Ishikawa (cell line): ENCODE measurements at regions not wholly inside any gene's neighbourhood (a gene's known extent, or its start where the extent isn't known, plus 50 kb on each side); places are given as distances from the start of the nearest gene placed in this dataset.

Experiments used
- CEBPB ChIP-seq: IDR thresholded peaks from 2 replicates; pipeline ENCODE4 v1.6.1; 2012
- CREB1 ChIP-seq: IDR thresholded peaks from 2 replicates; pipeline ENCODE4 v1.6.1; 2012; ENCODE audit warnings: low read depth
- EGR1 ChIP-seq: IDR thresholded peaks from 2 replicates; pipeline ENCODE4 v1.6.1; 2012
- EP300 ChIP-seq: IDR thresholded peaks from 2 replicates; pipeline ENCODE4 v1.6.1; 2012; ENCODE audit warnings: borderline replicate concordance
- FOXM1 ChIP-seq: IDR thresholded peaks from 2 replicates; pipeline ENCODE4 v1.6.1; 2012; ENCODE audit warnings: low read depth, borderline replicate concordance
- NFIC ChIP-seq: IDR thresholded peaks from 2 replicates; pipeline ENCODE4 v1.6.1; 2012
- RAD21 ChIP-seq: IDR thresholded peaks from 2 replicates; pipeline ENCODE4 v1.6.1; 2012; ENCODE audit warnings: low read depth
- TAF1 ChIP-seq: IDR thresholded peaks from 2 replicates; pipeline ENCODE4 v1.6.1; 2012; ENCODE audit warnings: low read depth, mild to moderate bottlenecking
- TCF12 ChIP-seq: IDR thresholded peaks from 2 replicates; pipeline ENCODE4 v1.6.1; 2012; ENCODE audit warnings: low read depth
- TEAD4 ChIP-seq: IDR thresholded peaks from 2 replicates; pipeline ENCODE4 v1.6.1; 2012
- YY1 ChIP-seq: IDR thresholded peaks from 2 replicates; pipeline ENCODE4 v1.6.1; 2012; ENCODE audit warnings: low read depth
- ZBTB7A ChIP-seq: IDR thresholded peaks from 2 replicates; pipeline ENCODE4 v1.6.1; 2012; ENCODE audit warnings: low read depth
- TF ChIP-seq, protein P1 (sequence below): IDR thresholded peaks from 2 replicates; pipeline ENCODE4 v1.6.1; 2012
- TF ChIP-seq, protein P2 (sequence below): IDR thresholded peaks from 2 replicates; pipeline ENCODE4 v1.6.1; 2012
- TF ChIP-seq, protein P3 (sequence below): IDR thresholded peaks from 2 replicates; pipeline ENCODE4 v1.6.1; 2012; ENCODE audit warnings: low read depth, mild to moderate bottlenecking

DNA sequence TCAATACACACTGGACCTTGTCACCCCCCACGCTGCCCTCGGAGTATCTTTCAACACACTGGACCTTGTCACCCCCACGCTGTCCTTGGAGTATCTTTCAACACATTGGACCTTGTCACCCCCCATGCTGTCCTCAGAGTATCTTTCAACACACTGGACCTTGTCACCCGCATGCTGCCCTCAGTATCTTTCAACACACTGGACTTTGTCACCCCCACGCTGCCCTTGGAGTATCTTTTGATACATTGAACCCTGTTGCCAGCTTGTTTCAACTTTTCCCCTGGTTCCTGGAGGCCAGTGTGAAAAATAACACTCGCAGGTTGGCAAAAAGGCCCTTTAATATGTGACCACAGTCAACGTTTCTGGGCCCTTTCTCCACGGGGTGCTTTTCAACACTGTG is 247.8 kb downstream of the TEX29 start:
- TF ChIP-seq NFIC (no peak), ZBTB7A (no peak), CREB1 (no peak), TCF12 (no peak), CEBPB (no peak), YY1 (no peak), EP300 (no peak), FOXM1 (no peak), TAF1 (no peak), TEAD4 (no peak), EGR1 (no peak), RAD21 (no peak)
- TF ChIP-seq, protein P1, sequence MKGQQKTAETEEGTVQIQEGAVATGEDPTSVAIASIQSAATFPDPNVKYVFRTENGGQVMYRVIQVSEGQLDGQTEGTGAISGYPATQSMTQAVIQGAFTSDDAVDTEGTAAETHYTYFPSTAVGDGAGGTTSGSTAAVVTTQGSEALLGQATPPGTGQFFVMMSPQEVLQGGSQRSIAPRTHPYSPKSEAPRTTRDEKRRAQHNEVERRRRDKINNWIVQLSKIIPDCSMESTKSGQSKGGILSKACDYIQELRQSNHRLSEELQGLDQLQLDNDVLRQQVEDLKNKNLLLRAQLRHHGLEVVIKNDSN, result no peak
- TF ChIP-seq, protein P2, sequence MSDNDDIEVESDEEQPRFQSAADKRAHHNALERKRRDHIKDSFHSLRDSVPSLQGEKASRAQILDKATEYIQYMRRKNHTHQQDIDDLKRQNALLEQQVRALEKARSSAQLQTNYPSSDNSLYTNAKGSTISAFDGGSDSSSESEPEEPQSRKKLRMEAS, result no peak
- TF ChIP-seq, protein P3, sequence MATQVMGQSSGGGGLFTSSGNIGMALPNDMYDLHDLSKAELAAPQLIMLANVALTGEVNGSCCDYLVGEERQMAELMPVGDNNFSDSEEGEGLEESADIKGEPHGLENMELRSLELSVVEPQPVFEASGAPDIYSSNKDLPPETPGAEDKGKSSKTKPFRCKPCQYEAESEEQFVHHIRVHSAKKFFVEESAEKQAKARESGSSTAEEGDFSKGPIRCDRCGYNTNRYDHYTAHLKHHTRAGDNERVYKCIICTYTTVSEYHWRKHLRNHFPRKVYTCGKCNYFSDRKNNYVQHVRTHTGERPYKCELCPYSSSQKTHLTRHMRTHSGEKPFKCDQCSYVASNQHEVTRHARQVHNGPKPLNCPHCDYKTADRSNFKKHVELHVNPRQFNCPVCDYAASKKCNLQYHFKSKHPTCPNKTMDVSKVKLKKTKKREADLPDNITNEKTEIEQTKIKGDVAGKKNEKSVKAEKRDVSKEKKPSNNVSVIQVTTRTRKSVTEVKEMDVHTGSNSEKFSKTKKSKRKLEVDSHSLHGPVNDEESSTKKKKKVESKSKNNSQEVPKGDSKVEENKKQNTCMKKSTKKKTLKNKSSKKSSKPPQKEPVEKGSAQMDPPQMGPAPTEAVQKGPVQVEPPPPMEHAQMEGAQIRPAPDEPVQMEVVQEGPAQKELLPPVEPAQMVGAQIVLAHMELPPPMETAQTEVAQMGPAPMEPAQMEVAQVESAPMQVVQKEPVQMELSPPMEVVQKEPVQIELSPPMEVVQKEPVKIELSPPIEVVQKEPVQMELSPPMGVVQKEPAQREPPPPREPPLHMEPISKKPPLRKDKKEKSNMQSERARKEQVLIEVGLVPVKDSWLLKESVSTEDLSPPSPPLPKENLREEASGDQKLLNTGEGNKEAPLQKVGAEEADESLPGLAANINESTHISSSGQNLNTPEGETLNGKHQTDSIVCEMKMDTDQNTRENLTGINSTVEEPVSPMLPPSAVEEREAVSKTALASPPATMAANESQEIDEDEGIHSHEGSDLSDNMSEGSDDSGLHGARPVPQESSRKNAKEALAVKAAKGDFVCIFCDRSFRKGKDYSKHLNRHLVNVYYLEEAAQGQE, result no peak

DNA sequence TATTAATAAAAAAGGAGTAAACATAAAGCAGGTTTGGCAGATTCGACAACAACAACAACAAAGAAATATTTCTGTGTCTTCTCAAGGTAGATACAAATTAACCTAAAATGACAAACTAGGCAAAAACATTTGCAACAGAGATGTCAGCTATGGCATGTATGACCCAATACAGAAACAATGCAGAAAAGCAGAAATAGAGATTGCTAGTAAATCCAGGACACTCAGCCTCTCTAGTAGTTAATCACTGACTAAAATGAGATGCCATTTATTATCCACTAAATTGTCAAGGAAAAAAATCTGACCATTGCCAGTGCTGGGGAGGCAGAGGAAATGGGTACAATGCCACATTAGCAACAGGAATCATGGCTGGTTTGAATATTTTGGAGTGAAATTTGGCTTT is 250.5 kb downstream of the TEX29 start:
- no peak for TF ChIP-seq CEBPB
- TF ChIP-seq ZBTB7A, result no peak
- TF ChIP-seq, protein P2, result no peak
- TF ChIP-seq, protein P3, result no peak
- no peak for TF ChIP-seq TAF1
- no peak for TF ChIP-seq NFIC
- TF ChIP-seq YY1, result no peak
- no peak for TF ChIP-seq RAD21
- no peak for TF ChIP-seq EGR1
- no peak for TF ChIP-seq EP300

DNA sequence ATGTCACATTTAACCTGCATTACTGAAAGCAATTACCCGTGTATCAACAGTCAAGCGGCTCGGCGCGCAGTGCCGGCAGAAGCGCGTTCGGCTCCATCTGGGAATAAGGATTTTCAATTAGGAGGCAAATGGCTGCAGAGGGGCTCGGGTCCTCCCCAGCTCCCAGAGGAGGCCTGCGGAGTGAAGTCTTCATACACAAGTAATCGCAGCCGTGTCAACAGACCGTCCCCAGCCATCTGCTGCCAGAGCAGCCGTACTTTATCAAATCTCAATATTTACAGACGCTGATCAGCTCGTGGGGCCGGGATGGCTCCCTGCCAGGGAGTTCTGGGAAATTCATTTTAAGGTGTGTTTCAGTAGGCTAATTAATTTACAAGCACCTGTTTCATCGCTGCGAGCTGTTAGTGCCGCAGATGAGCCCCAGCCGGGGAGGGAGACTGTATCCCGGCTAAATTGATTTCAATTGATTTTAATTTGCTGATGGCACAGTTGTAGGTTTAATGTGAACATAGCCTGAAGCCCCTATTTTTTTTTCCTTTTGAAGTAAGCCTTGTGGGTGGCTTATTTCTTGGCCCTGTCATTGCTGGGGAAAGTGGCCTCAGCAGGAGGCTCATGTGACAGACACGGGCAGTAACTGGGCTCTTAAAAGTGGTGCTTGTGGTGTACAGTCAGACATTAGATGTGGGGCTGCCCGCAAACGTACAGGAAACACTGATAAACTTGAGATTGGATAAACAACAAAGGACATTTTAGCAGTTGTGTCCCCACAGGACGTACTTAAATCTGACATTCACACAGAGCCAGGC is 252.7 kb downstream of the TEX29 start:
- TF ChIP-seq, protein P1, result no peak
- TF ChIP-seq, protein P3, result no peak
- TF ChIP-seq TAF1, result no peak

DNA sequence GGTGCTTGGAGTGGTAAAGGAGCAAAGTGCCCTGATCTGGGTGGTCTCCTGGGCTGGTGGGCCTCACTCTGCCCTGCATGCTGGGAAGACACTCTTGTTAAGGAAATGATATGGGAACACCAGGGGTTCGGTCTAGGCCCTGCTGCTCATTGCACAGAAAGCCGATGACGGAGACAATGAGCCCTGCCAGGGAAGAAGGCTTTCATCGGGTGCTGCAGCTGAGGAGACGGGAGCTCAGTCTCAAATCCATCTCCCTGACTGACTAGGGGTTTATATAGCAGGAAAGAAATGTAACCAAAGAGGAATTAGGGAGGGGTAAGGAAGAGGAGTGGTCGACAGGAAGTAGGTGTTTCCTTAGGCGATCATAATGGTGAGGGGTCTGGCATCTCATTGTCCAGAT is 253.4 kb downstream of the TEX29 start:
- TF ChIP-seq TEAD4 (no peak), NFIC (no peak), FOXM1 (no peak), YY1 (no peak), ZBTB7A (no peak), RAD21 (no peak), TAF1 (no peak), CREB1 (no peak), EGR1 (no peak), EP300 (no peak), TCF12 (no peak), CEBPB (no peak)
- TF ChIP-seq, protein P2, result no peak
- TF ChIP-seq, protein P1, result no peak
- TF ChIP-seq, protein P3, result no peak
